HEK293 (cell line): ENCODE measurements at regions not wholly inside any gene's neighbourhood (a gene's known extent, or its start where the extent isn't known, plus 50 kb on each side); places are given as distances from the start of the nearest gene placed in this dataset.

Experiments
- CTCF ChIA-PET: fragments of 350-600 bp; formaldehyde crosslinking; extraction: SDS; loops from one replicate; lab custom pipeline; 2021; ENCODE audit warnings: antibody characterized with exemption; lab: Yijun Ruan, JAX
- POLR2A ChIA-PET: fragments of 300-600 bp; formaldehyde crosslinking; extraction: SDS; loops from one replicate; lab custom pipeline; 2020; ENCODE audit warnings: antibody characterized with exemption, inconsistent platforms; lab: Yijun Ruan, JAX
- H3K27ac ChIP-seq: fragments of 200-500 bp; sonication (Bioruptor generic); 2 replicates; pipeline ENCODE4 v1.5.1; 2014; ENCODE audit warnings: low read depth, low read length, control low read depth, inconsistent platforms; ENCODE audit errors: extremely low read depth
- H3K36me3 ChIP-seq, 2 experiments: fragments of 200-500 bp in 1 of 2; sonication (Bioruptor generic) in 1 of 2; 1 replicate in 1 of 2; 2 replicates in 1 of 2; pipeline ENCODE4 v1.5.1; 2014 to 2017; ENCODE audit warnings: inconsistent platforms in 2 of 2, low read length in 2 of 2; ENCODE audit not compliant: control insufficient read depth in 2 of 2, insufficient read depth in 1 of 2
- H3K4me1 ChIP-seq: fragments of 200-500 bp; sonication (Bioruptor generic); 2 replicates; pipeline ENCODE4 v1.5.1; 2014; ENCODE audit warnings: mild to moderate bottlenecking, low read length, inconsistent platforms; ENCODE audit not compliant: control insufficient read depth, insufficient read depth
- H3K4me3 ChIP-seq: 2 replicates; pipeline ENCODE4 v1.5.1; 2011; ENCODE audit warnings: low read depth, mild to moderate bottlenecking, control low read depth, low read length, moderate library complexity
- H3K9me3 ChIP-seq: fragments of 200-500 bp; sonication (Bioruptor generic); 2 replicates; pipeline ENCODE4 v1.5.1; 2014; ENCODE audit warnings: low read depth, low read length, inconsistent platforms; ENCODE audit not compliant: control insufficient read depth, insufficient read depth
- EGR2 ChIP-seq: fragments of 450-650 bp; formaldehyde crosslinking; IDR thresholded peaks from 2 replicates; pipeline ENCODE4 v1.5.1; 2016; ENCODE audit warnings: low read depth, missing biosample characterization, missing genetic modification characterization
- GLIS1 ChIP-seq: fragments of 450-650 bp; formaldehyde crosslinking; IDR thresholded peaks from 2 replicates; pipeline ENCODE4 v1.5.1; 2016; ENCODE audit warnings: missing biosample characterization, missing genetic modification characterization
- HOXA7 ChIP-seq: sonication (generic); formaldehyde crosslinking; IDR thresholded peaks from 2 replicates; pipeline ENCODE4 v1.8.1; 2022; ENCODE audit warnings: missing genetic modification reagents, borderline replicate concordance
- MEIS1 ChIP-seq: sonication (generic); formaldehyde crosslinking; IDR thresholded peaks from 2 replicates; pipeline ENCODE4 v1.8.1; 2022; ENCODE audit warnings: missing genetic modification reagents, mild to moderate bottlenecking, borderline replicate concordance
- OSR2 ChIP-seq: fragments of 450-650 bp; formaldehyde crosslinking; IDR thresholded peaks from 2 replicates; pipeline ENCODE4 v1.5.1; 2016; ENCODE audit warnings: missing biosample characterization, missing genetic modification characterization
- PRDM1 ChIP-seq: fragments of 450-650 bp; formaldehyde crosslinking; IDR thresholded peaks from 2 replicates; pipeline ENCODE4; 2016; ENCODE audit warnings: missing biosample characterization, missing genetic modification characterization
- SP3 ChIP-seq: fragments of 450-650 bp; formaldehyde crosslinking; IDR thresholded peaks from 2 replicates; pipeline ENCODE4 v1.5.1; 2016; ENCODE audit warnings: missing biosample characterization, missing genetic modification characterization
- ZBTB1 ChIP-seq: fragments of 450-650 bp; formaldehyde crosslinking; IDR thresholded peaks from 2 replicates; pipeline ENCODE4 v1.5.1; 2016; ENCODE audit warnings: missing biosample characterization, missing genetic modification characterization
- ZBTB8A ChIP-seq: fragments of 450-650 bp; formaldehyde crosslinking; IDR thresholded peaks from 2 replicates; pipeline ENCODE4 v1.5.1; 2016; ENCODE audit warnings: missing biosample characterization, missing genetic modification characterization
- ZFHX2 ChIP-seq: fragments of 450-650 bp; formaldehyde crosslinking; conservative IDR thresholded peaks from 2 replicates; pipeline ENCODE4 v1.5.1; 2016; ENCODE audit warnings: missing biosample characterization, missing genetic modification characterization
- ZNF140 ChIP-seq: fragments of 450-650 bp; formaldehyde crosslinking; IDR thresholded peaks from 2 replicates; pipeline ENCODE4 v1.5.1; 2016; ENCODE audit warnings: missing biosample characterization, missing genetic modification characterization
- ZNF202 ChIP-seq: fragments of 450-650 bp; formaldehyde crosslinking; IDR thresholded peaks from 2 replicates; pipeline ENCODE4 v1.5.1; 2016; ENCODE audit warnings: missing biosample characterization, missing genetic modification characterization, borderline replicate concordance
- ZNF24 ChIP-seq: fragments of 450-650 bp; formaldehyde crosslinking; IDR thresholded peaks from 2 replicates; pipeline ENCODE4 v1.5.1; 2016; ENCODE audit warnings: missing biosample characterization, missing genetic modification characterization
- ZNF37A ChIP-seq: fragments of 450-650 bp; IDR thresholded peaks from 2 replicates; pipeline ENCODE4 v1.5.1; 2018; ENCODE audit warnings: missing biosample characterization, missing genetic modification characterization
- ZNF416 ChIP-seq: fragments of 450-650 bp; formaldehyde crosslinking; IDR thresholded peaks from 2 replicates; pipeline ENCODE4 v1.5.1; 2016; ENCODE audit warnings: missing biosample characterization, missing genetic modification characterization
- ZNF529 ChIP-seq: fragments of 450-650 bp; formaldehyde crosslinking; IDR thresholded peaks from 2 replicates; pipeline ENCODE4 v1.5.1; 2017; ENCODE audit warnings: missing genetic modification characterization, missing biosample characterization; ENCODE audit not compliant: insufficient replicate concordance
- ZNF610 ChIP-seq: fragments of 450-650 bp; formaldehyde crosslinking; IDR thresholded peaks from 2 replicates; pipeline ENCODE4 v1.5.1; 2016; ENCODE audit warnings: missing biosample characterization, missing genetic modification characterization, borderline replicate concordance
- ZNF623 ChIP-seq: fragments of 450-650 bp; formaldehyde crosslinking; IDR thresholded peaks from 2 replicates; pipeline ENCODE4 v1.5.1; 2016; ENCODE audit warnings: missing biosample characterization, missing genetic modification characterization
- ZSCAN16 ChIP-seq: fragments of 450-650 bp; formaldehyde crosslinking; IDR thresholded peaks from 2 replicates; pipeline ENCODE4 v1.5.1; 2016; ENCODE audit warnings: missing biosample characterization, missing genetic modification characterization
- TF ChIP-seq, protein P1 (sequence below): fragments of 450-650 bp; formaldehyde crosslinking; IDR thresholded peaks from 2 replicates; pipeline ENCODE4 v1.5.1; 2016; ENCODE audit warnings: missing biosample characterization, missing genetic modification characterization, low read depth
- TF ChIP-seq, protein P2 (sequence below): sonication (generic); formaldehyde crosslinking; IDR thresholded peaks from 2 replicates; pipeline ENCODE4 v1.8.1; 2022; ENCODE audit warnings: mild to moderate bottlenecking, moderate library complexity, missing genetic modification reagents
- TF ChIP-seq, protein P3 (sequence below): fragments of 450-650 bp; formaldehyde crosslinking; IDR thresholded peaks from 2 replicates; pipeline ENCODE4 v1.5.1; 2016; ENCODE audit warnings: missing biosample characterization, missing genetic modification characterization
- TF ChIP-seq, protein P4 (sequence below): fragments of 450-650 bp; formaldehyde crosslinking; IDR thresholded peaks from 2 replicates; pipeline ENCODE4 v1.5.1; 2016; ENCODE audit warnings: missing biosample characterization, missing genetic modification characterization
- TF ChIP-seq, protein P5 (sequence below): fragments of 450-650 bp; formaldehyde crosslinking; IDR thresholded peaks from 2 replicates; pipeline ENCODE4 v1.5.1; 2017; ENCODE audit warnings: missing biosample characterization, missing genetic modification characterization
- TF ChIP-seq, protein P6 (sequence below): fragments of 450-650 bp; formaldehyde crosslinking; IDR thresholded peaks from 2 replicates; pipeline ENCODE4 v1.5.1; 2016; ENCODE audit warnings: missing biosample characterization, missing genetic modification characterization

- no peaks in the 10 kb centered on the region for H3K36me3 ChIP-seq
- H3K27ac ChIP-seq = no peak overlapping the region
- POLR2A ChIA-PET = no interaction called here
- H3K9me3 ChIP-seq = no peaks in the 10 kb centered on the region
- CTCF ChIA-PET = no interaction called here
- H3K4me1 ChIP-seq = no peaks in the 10 kb centered on the region
- no peak for TF ChIP-seq SP3 (tag by site-specific recombination)
- TF ChIP-seq, all 188 proteins: peak for 0
- no peak overlapping the region for H3K4me3 ChIP-seq
Measured at GRCh38 chr20:48164566-48165400, 379.5 kb upstream of the SULF2 start.

GRCh38 chr20:48164034-48164433 is 378.8 kb upstream of the SULF2 start:
- Histone ChIP-seq H3K4me1 (no peaks in the 10 kb centered on the region), H3K27ac (no peak overlapping the region), H3K4me3 (no peak overlapping the region), H3K36me3 (no peaks in the 10 kb centered on the region), H3K9me3 (no peaks in the 10 kb centered on the region)
- ChIA-PET POLR2A (no interaction called here), CTCF (no interaction called here)
- TF ChIP-seq, protein P1, sequence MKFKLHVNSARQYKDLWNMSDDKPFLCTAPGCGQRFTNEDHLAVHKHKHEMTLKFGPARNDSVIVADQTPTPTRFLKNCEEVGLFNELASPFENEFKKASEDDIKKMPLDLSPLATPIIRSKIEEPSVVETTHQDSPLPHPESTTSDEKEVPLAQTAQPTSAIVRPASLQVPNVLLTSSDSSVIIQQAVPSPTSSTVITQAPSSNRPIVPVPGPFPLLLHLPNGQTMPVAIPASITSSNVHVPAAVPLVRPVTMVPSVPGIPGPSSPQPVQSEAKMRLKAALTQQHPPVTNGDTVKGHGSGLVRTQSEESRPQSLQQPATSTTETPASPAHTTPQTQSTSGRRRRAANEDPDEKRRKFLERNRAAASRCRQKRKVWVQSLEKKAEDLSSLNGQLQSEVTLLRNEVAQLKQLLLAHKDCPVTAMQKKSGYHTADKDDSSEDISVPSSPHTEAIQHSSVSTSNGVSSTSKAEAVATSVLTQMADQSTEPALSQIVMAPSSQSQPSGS = no peak
- TF ChIP-seq, protein P2, sequence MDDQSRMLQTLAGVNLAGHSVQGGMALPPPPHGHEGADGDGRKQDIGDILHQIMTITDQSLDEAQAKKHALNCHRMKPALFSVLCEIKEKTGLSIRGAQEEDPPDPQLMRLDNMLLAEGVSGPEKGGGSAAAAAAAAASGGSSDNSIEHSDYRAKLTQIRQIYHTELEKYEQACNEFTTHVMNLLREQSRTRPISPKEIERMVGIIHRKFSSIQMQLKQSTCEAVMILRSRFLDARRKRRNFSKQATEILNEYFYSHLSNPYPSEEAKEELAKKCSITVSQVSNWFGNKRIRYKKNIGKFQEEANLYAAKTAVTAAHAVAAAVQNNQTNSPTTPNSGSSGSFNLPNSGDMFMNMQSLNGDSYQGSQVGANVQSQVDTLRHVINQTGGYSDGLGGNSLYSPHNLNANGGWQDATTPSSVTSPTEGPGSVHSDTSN (CRISPR knock-in tag) = no peak
- TF ChIP-seq, protein P3, sequence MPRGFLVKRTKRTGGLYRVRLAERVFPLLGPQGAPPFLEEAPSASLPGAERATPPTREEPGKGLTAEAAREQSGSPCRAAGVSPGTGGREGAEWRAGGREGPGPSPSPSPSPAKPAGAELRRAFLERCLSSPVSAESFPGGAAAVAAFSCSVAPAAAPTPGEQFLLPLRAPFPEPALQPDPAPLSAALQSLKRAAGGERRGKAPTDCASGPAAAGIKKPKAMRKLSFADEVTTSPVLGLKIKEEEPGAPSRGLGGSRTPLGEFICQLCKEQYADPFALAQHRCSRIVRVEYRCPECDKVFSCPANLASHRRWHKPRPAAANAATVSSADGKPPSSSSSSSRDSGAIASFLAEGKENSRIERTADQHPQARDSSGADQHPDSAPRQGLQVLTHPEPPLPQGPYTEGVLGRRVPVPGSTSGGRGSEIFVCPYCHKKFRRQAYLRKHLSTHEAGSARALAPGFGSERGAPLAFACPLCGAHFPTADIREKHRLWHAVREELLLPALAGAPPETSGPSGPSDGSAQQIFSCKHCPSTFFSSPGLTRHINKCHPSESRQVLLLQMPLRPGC (tag by site-specific recombination) = no peak
- TF ChIP-seq ZSCAN16 (tag by site-specific recombination) (no peak), ZFHX2 (tag by site-specific recombination) (peak; percentile 100), ZNF610 (no peak), GLIS1 (tag by site-specific recombination) (no peak), ZBTB1 (tag by site-specific recombination) (no peak), ZNF623 (tag by site-specific recombination) (no peak), ZNF37A (no peak), PRDM1 (tag by site-specific recombination) (no peak), HOXA7 (CRISPR knock-in tag) (no peak), MEIS1 (no peak), ZNF140 (tag by site-specific recombination) (no peak), ZNF202 (no peak), ZNF529 (tag by site-specific recombination) (no peak), SP3 (tag by site-specific recombination) (no peak), ZNF416 (tag by site-specific recombination) (no peak), ZBTB8A (tag by site-specific recombination) (no peak), ZNF24 (no peak), EGR2 (tag by site-specific recombination) (peak; percentile 99), OSR2 (tag by site-specific recombination) (no peak)
- TF ChIP-seq, protein P4, sequence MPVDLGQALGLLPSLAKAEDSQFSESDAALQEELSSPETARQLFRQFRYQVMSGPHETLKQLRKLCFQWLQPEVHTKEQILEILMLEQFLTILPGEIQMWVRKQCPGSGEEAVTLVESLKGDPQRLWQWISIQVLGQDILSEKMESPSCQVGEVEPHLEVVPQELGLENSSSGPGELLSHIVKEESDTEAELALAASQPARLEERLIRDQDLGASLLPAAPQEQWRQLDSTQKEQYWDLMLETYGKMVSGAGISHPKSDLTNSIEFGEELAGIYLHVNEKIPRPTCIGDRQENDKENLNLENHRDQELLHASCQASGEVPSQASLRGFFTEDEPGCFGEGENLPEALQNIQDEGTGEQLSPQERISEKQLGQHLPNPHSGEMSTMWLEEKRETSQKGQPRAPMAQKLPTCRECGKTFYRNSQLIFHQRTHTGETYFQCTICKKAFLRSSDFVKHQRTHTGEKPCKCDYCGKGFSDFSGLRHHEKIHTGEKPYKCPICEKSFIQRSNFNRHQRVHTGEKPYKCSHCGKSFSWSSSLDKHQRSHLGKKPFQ (tag by site-specific recombination) = 0 out of 2 replicates have a peak, but pooled peaks have one; percentile 41
- TF ChIP-seq, protein P5, sequence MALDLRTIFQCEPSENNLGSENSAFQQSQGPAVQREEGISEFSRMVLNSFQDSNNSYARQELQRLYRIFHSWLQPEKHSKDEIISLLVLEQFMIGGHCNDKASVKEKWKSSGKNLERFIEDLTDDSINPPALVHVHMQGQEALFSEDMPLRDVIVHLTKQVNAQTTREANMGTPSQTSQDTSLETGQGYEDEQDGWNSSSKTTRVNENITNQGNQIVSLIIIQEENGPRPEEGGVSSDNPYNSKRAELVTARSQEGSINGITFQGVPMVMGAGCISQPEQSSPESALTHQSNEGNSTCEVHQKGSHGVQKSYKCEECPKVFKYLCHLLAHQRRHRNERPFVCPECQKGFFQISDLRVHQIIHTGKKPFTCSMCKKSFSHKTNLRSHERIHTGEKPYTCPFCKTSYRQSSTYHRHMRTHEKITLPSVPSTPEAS = peak; percentile 75
- TF ChIP-seq, protein P6, sequence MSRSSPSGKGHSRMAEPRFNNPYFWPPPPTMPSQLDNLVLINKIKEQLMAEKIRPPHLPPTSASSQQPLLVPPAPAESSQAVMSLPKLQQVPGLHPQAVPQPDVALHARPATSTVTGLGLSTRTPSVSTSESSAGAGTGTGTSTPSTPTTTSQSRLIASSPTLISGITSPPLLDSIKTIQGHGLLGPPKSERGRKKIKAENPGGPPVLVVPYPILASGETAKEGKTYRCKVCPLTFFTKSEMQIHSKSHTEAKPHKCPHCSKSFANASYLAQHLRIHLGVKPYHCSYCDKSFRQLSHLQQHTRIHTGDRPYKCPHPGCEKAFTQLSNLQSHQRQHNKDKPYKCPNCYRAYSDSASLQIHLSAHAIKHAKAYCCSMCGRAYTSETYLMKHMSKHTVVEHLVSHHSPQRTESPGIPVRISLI (tag by site-specific recombination) = no peak
